GM19452 (cell line): ENCODE measurements at regions not wholly inside any gene's neighbourhood (a gene's known extent, or its start where the extent isn't known, plus 50 kb on each side); places are given as distances from the start of the nearest gene placed in this dataset.

Experiments
- ATAC-seq: cut with Tn5 transposase; IDR thresholded peaks from one replicate; pipeline ENCODE4 v1.9.1; 2021; ENCODE audit not compliant: unreplicated experiment

- ATAC-seq = no peak
These were observed 75.8 kb downstream of the DAD1 start for GRCh38 chr14:22513066-22513812.

- ATAC-seq = no peak
These were observed 76.8 kb downstream of the DAD1 start for GRCh38 chr14:22512106-22512814.

- no peak for ATAC-seq
These were observed 78.4 kb downstream of the DAD1 start for GRCh38 chr14:22510527-22511110.

- ATAC-seq = no peak
These were observed 79.2 kb downstream of the DAD1 start for GRCh38 chr14:22509751-22510300.

DNA sequence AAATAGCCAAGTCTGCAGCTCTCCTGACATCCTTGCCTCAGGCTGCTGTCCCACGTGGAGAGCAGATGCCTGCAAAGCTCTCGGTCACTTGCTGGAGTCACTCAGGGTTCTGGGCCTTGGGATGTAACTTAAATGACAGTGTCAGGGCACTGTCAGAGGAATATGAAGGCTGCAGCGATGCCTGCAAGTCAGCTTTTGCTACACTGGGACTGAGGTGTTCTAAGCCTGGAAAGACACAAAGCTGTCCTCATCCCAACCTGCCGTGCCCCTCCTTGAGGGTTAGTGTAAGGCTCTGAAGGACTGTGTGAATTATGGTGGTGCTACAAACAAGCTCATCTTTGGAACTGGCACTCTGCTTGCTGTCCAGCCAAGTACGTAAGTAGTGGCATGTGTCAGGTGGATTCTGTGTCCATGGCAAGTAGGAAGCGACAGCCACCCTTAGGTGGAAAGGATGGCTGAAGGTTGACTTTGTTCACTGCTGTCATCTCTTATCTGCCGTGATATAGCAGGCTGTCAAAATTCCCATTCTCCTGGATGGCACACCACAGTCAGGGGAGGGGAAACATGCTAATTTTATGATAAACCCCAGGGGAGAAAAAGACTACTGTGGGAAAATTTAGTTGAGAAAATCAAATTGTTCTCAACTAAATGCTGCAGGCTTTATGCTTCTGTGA is 79.9 kb downstream of the DAD1 start:
- no peak for ATAC-seq

- ATAC-seq = no peak
These were observed 80.4 kb downstream of the DAD1 start for GRCh38 chr14:22508662-22509035.

GRCh38 chr14:22508150-22508457 is 80.9 kb downstream of the DAD1 start:
- no peak for ATAC-seq

DNA sequence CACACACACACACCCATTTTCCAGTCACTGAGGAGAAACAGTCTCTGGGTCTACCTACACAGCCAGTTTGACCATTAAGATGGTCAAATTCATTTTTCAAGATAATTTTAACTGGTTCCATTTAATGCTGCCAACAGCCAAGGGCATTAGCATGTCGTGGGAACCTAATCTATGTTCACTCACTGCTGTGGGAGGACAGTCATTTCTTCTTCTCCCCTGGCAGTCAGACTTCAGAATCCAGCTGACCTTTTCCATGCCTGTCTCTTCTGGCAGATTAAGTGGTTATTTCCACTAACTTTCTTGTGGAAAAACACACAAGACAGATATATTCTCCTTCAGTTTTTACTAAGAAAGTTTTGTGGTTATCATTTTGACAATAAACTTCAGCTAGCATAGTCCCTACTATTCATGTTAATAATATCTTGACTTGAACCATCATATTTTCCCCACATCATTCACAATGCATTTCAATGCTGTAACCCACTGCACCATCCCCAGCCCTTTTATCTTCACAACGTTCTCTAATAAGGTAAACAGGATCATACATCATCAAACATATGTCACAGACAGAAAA is 82.2 kb downstream of the DAD1 start:
- ATAC-seq = no peak

- ATAC-seq = no peak
These were observed 82.7 kb downstream of the DAD1 start for GRCh38 chr14:22506378-22506710.

DNA sequence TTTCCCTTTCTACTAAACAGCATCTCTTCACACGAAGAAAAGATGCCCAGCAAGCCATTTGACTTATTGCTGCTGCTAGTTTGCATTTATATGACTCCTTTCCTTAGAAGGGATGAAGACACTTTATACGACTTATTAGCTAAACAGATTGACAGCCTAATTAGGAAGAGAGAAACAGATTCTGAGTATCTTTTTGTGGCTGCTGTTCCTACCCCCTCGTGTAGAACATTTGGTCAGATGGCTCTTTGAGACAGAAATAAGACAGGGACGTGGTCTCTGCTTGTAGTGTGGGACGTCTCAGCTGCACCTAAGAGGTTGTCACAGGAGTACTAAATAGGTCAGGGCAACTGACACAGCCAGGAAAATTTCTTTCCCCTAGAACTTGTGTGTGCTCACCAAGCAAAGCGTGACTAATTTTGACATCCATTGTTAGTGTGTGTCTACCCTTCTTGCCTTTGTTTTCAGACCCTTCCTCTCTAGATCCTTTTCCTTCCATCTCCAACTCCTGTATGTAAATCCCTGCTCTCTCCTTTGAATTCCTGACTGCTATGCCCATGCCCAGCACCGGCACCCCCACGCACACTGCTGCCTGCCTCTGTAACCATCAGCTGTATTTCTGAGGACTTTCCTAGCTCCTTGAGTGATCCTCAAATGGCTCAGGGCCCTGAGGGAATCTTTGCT is 83.2 kb downstream of the DAD1 start:
- ATAC-seq = no peak

DNA sequence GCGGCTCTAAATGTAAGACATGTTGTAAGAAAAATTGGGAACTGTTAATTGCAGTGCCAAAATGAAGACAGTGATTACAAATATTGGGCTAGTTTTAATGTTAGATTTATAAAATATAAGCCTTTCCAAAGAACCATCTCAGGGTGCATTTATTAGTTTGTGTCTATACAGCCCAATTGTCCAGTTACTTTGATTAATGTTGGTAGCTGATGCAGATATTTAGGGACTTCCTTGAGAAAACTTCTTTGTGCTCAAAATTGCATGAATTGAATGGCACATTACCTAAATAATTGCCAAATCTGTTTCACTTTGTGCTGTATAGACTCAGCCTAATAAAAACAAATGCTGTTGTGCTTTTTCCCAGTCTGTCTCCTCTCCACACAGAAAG is 83.7 kb downstream of the DAD1 start:
- no peak for ATAC-seq

DNA sequence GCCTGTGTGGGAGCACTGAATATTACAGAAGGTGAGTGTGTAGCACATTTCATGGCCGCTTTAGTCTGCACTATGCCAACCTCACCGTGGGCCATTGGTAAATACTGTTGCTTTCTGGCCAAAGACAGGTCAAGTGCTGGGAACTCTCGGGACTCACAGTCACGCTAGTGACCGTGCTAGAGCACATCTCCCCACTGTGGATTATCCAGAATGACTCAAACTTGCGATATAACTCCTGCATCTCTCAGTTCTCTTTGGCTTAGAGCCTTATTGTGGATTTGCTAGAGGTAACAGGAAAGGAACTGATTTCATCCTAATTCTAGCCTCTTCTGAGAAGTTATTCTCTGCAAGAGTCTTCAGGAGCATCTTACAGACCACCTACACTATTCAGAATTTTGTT is 86.5 kb downstream of the DAD1 start:
- no peak for ATAC-seq

- no peak for ATAC-seq
These were observed 87.0 kb downstream of the DAD1 start for GRCh38 chr14:22502007-22502406.

- ATAC-seq = no peak
These were observed 87.9 kb downstream of the DAD1 start for GRCh38 chr14:22500954-22501726.

GRCh38 chr14:22500525-22500924 is 88.5 kb downstream of the DAD1 start:
- ATAC-seq = no peak

- ATAC-seq = no peak
These were observed 91.3 kb downstream of the DAD1 start for GRCh38 chr14:22497671-22498093.

DNA sequence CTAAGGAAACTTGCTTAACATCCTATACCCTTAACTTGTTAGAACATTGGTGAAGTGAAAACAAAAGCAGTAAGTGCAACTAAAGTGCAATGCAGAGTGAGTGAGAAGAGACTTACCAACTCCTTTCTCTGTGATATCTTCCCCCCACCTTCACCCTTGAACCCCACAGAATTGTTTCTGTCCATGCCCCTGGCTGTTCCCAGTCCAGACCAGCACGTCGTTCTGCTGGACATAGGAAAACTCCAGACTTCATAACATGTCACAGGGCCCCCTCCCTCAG is 91.9 kb downstream of the DAD1 start:
- ATAC-seq = no peak

DNA sequence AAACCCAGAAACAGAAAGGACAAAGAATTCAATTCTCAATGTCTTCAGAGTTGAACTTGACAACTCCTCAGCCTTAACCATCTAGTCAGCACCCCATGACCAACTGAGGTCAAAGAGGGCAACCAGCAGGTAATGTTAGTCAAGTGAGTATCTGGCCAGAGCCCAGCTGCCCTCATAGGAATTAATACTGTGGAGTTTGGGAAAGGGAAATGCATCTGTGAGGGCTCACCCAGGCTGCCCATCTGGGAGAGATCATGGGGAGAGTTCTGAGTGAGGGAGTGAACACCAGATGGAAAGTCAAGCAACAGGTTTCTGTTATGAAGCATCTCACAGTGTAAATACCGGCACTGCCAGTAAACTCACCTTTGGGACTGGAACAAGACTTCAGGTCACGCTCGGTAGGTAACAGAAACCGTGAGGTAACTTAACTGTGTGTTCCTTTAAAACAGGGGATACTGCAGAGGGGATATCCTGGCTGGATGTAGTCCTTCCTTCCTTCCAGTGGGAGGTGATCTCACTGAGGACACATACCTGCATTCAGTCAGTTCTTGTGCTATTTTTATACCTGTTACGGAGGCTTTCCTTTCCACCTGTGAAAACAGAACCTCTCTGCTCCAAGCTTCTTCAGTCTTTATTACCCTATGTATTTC is 94.4 kb downstream of the DAD1 start:
- no peak for ATAC-seq

DNA sequence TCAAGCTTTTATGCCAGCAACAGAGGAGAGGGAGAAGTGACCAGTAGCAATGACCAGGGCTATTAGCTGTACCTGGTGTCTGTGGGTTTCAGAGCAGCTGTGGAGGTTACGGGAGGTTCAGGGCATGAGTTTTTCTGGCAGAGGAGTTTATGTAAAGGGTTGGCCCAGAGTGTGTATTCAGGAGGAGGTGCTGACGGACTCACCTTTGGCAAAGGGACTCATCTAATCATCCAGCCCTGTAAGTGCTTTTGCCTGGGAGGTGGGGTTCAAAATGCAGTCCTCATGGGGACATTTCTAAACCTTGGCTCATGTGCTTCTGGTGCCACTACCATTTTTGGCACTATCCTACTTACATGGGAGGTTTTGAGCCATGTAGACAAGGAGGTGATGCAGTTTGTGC is 95.3 kb downstream of the DAD1 start:
- no peak for ATAC-seq
